ENCODE measurements at regions not wholly inside any gene's neighbourhood (a gene's known extent, or its start where the extent isn't known, plus 50 kb on each side); places are given as distances from the start of the nearest gene placed in this dataset.

- no peak for DNase-seq (ENCODE audit: low read depth)
Measured at GRCh38 chr20:40390654-40391053, 298.4 kb downstream of the MAFB start.

DNA sequence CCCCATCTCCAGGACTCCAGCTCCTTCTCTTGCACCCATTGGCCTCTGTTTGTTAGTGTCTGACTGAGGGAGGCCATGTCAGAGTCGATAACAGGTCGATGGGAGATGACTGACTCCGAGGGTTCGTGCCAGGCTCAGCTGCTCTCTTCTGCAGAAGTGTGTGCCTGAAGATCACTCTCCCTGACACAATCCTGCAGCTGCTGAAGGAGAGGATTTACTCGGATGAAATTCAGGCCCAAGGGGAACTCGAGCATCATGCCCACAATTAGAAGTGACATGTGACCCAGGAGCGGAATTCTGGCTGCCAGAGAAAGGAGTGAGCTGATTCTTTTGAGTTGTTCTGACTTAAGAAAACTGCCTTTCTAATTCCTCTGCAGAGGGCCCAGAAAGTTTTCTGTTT is 318.2 kb downstream of the MAFB start:
- no peak for DNase-seq (ENCODE audit: low read depth)

DNA sequence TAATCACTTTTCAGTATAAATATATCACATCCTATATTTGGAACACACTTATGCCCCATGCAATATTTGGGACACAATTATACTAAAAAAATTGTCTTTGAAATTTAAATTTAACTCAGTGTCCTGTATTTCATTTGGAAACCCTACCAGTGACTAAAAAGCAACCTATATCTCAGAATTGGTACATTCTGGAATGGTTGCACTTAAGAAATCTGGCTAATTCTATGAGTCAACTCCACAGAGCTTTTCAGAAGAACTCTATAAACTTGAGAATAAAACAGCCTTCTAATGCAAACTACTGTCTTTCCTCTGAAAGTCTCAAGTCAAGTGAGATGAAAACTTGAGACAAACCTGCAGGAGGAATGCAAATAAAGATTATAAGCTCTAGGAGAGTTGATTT is 320.2 kb downstream of the MAFB start:
- no peak for DNase-seq (ENCODE audit: low read depth)

DNA sequence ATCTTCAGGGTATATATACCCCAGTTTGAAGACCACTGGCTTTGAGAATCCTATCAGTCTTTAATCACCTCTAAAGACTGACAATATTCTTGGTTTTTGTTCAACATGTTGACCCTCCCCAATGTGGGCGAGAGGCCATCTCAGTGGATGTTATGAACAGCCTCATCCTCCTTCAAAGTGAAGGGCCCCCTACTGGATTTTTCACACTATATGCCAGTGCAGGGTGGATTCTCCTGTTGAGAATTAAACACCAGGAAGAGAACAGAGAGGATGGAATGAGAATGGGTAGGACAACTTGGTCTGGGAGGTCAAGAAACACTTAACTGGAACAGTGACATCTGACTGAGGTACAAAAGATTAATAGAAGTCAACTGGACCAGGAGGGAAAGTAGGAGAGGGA is 327.1 kb downstream of the MAFB start:
- DNase-seq (ENCODE audit: low read depth) = no peak

GRCh38 chr20:40359131-40359912 is 329.7 kb downstream of the MAFB start:
- no peak for DNase-seq (ENCODE audit: low read depth)

- no peak for DNase-seq (ENCODE audit: low read depth)
Measured at GRCh38 chr20:40354880-40355279, 334.2 kb downstream of the MAFB start.

- no peak for DNase-seq (ENCODE audit: low read depth)
Measured at GRCh38 chr20:40343390-40343789, 345.6 kb downstream of the MAFB start.

DNA sequence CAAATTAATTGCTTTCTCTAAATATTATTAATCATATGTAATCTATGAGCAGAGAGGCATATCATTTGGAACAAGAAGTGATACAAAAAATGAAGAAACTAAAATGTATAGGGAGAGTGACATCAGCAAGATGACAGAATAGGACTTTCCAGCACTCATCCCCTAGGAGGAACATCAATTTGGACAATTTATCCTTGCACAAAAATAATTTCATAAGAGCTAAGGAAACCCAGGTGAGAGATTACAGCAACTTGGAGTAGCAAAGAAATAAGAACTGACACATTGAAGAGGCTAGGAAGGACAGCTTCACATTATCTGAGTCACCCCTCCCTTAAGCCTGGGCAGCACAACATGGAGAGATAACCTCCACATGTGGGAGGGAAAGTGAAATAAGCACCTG is 347.5 kb downstream of the MAFB start:
- no peak for DNase-seq (ENCODE audit: low read depth)

DNA sequence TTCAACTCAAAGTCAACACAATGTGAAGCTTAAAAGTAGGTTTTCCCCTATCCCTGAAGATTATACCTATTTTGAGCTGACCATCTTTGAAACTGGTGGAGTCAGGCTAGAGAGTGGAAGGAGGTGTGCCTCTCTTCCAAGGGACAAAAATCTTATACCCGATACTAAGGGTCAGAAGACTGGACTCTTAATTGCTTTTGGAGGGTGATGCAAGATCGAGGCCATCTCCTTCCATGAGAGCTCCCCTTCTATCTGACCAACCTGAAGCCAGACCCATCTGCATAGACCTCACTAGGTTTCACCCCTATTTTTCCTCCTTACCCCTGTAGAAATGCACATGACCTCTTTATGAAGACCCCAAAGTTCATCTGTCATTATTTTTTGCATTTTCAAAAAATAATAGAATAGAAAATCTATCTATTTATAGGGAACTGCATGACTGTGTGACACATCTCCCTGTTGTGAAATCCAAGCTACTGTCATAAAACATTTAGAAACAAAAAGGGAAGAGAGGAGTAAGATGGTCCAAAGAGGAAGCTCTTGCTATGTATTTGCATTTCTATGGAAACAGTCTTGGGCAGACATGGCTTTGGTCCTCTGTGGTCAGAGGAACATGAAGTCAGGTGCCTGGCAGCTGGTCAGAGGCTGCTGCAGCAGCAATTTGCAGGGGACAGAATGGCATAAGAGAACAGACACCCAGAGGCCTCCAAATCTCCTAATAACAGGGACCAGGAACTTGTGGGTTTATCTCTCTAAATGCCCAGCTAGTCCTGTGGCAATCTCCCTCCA is 349.2 kb downstream of the MAFB start:
- DNase-seq (ENCODE audit: low read depth) = no peak

- no peak for DNase-seq (ENCODE audit: low read depth)
Measured at GRCh38 chr20:40336533-40336932, 352.5 kb downstream of the MAFB start.

DNA sequence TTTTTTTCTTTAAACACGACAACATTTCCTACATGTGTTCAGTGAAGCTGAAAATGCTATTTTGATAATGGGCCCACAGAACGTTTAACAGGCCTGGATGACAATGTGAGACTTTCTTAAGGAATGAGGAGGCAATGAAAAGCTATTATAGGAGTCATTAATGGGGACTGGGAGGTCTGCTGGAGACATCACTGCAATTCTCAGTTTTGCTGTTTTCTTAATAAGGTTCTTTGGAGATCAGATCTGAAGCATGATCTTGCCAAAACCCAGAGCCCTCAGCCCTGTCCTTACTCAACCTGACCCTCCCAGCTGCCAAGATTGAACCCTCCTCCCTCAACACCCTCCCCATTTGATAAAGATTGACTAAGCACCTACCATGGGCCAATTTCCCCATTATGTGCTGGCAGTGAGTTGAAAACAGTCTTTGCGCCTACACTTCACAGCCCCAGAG is 353.1 kb downstream of the MAFB start:
- no peak for DNase-seq (ENCODE audit: low read depth)

DNA sequence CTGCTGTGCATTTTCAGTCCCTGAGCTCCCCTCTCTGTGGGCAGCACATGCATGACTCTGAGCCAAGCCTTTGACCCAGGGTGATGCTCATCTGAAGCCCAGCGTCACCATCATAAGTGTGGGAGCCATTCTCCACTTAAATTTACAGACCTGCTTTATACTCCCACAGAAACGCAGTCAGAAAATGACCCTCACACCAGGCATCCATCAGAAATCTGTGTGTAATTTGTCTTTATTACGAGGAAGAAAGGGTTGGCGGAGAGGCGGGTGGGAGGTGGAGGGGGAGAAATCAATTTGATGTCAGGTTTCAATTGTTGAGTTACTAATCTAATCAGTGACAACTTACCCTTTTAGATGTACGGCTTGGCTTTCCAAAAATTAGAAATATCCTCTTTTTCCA is 353.6 kb downstream of the MAFB start:
- DNase-seq (ENCODE audit: low read depth) = no peak

GRCh38 chr20:40333591-40333990 is 355.4 kb downstream of the MAFB start:
- DNase-seq (ENCODE audit: low read depth) = no peak

GRCh38 chr20:40331807-40332560 is 357.1 kb downstream of the MAFB start:
- DNase-seq (ENCODE audit: low read depth) = no peak

DNA sequence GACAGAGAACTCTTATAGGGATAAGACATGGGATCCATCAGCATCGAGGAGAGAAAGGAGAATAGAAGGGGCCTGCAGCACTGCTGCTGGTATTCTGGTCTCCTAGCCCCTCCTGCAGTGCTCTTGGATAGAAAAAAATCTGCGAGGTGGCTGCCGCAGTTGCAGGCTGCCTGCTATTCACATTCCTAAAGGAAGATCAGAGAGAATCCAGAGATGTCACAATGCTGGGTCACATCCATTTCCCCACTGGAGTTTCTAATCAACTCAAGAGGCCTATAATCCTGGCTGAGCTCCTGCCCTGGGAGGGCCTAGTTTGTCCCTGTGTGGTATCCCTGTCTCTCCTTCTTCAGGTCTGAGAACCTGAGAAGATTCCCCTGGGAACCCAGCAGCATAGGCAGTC is 357.8 kb downstream of the MAFB start:
- no peak for DNase-seq (ENCODE audit: low read depth)

GRCh38 chr20:40329321-40329720 is 359.7 kb downstream of the MAFB start:
- no peak for DNase-seq (ENCODE audit: low read depth)

- DNase-seq (ENCODE audit: low read depth) = no peak
Measured at GRCh38 chr20:40326784-40327183, 362.3 kb downstream of the MAFB start.

GRCh38 chr20:40325006-40325568 is 363.9 kb downstream of the MAFB start:
- no peak for DNase-seq (ENCODE audit: low read depth)

DNA sequence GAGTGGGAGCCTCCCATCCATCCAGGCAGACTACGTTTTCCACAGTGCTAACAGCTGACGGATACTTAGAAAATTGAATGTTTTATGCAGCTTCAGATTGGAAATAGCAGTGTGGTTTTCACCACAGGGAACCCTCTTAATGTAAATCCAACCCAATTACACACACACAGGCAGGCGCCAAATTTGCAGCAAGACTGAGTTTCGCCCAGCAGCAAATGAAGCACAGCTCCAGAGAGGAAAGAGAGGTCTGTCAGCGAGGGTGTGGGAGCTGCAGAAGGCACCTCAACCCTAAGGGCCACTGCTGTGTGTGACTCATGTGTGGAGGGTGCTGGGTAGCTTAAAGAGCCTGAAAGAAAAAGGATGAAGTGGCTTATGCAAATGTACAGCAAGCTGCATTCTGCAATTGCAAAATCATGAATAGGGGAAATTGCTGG is 365.7 kb downstream of the MAFB start:
- DNase-seq (ENCODE audit: low read depth) = no peak

DNA sequence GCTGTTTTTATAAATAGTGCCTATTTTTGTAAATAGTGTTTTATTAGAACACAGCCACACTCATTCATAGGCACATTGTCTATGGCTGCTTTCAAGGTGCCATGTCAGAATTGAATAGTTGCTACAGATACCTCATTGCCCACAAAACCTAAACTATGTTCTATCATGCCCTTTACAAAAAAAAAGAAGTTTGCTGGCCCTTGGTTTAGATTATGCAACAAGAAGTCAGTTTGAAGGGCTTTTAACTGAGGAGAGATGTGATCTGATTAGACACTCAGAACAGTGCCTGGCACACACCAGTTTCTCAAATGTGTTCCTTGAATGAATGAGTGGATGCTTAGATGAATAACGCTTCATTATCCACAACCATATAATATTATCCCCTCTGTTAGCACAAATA is 366.1 kb downstream of the MAFB start:
- no peak for DNase-seq (ENCODE audit: low read depth)

GRCh38 chr20:40320517-40321011 is 368.5 kb downstream of the MAFB start:
- no peak for DNase-seq (ENCODE audit: low read depth)

Data from stimulated activated CD4-positive, alpha-beta T cell treated with anti-CD3 and anti-CD28 coated beads, Interleukin-2, amount 100 ng/mL, for 4 hours (primary cell).